Fibroblast of lung (primary cell): ENCODE measurements at regions not wholly inside any gene's neighbourhood (a gene's known extent, or its start where the extent isn't known, plus 50 kb on each side); places are given as distances from the start of the nearest gene placed in this dataset.
A peak's percentile ranks its signal among the peaks of the same experiment; 100 is the strongest.
"Not testable (repeated sequence)": the region's sequence is repeated elsewhere in the genome, so short reads cannot be mapped to it uniquely, and the experiment has no call there.

Experiments
- DNase-seq, 2 donors: peaks; one replicate each; pipeline versions ENCODE4 v3.0.0 to v3.0.0-alpha.2; 2010; ENCODE audit warnings: low read depth in 2 of 2
- H2AFZ ChIP-seq: 2 replicates; pipeline ENCODE4 v1.5.1; 2012; ENCODE audit warnings: low read length, control low read depth, inconsistent platforms
- H3K27ac ChIP-seq: 2 replicates; pipeline ENCODE4 v1.5.1; 2011; ENCODE audit warnings: low read length, control low read depth; ENCODE audit not compliant: insufficient read depth
- H3K27me3 ChIP-seq: 2 replicates; pipeline ENCODE4 v1.5.1; 2011; ENCODE audit warnings: mild to moderate bottlenecking, low read length; ENCODE audit not compliant: control insufficient read depth, insufficient read depth
- H3K36me3 ChIP-seq: 2 replicates; pipeline ENCODE4 v1.5.1; 2011; ENCODE audit warnings: low read length; ENCODE audit not compliant: control insufficient read depth, insufficient read depth
- H3K4me1 ChIP-seq: 2 replicates; pipeline ENCODE4 v1.5.1; 2011; ENCODE audit warnings: low read length; ENCODE audit not compliant: control insufficient read depth, insufficient read depth; ENCODE audit errors: extremely low read depth
- H3K4me2 ChIP-seq: 2 replicates; pipeline ENCODE4 v1.5.1; 2011; ENCODE audit warnings: low read length, control low read depth; ENCODE audit not compliant: insufficient read depth; ENCODE audit errors: extremely low read depth
- H3K4me3 ChIP-seq, 4 experiments: fragments of 200-600 bp in 1 of 4; sonication (generic) in 1 of 4; replicated peaks in 1 of 4; 2 replicates each; pipeline ENCODE4 v1.5.1; 2011 to 2016; ENCODE audit warnings: low read length in 4 of 4, low read depth in 3 of 4, mild to moderate bottlenecking in 3 of 4, control low read depth in 2 of 4, inconsistent platforms in 1 of 4, mixed read lengths in 1 of 4; ENCODE audit not compliant: insufficient read depth in 1 of 4; ENCODE audit errors: control extremely low read depth in 1 of 4
- H3K79me2 ChIP-seq: 2 replicates; pipeline ENCODE4 v1.5.1; 2012; ENCODE audit warnings: mild to moderate bottlenecking, low read length, inconsistent platforms; ENCODE audit not compliant: control insufficient read depth, insufficient read depth
- H3K9ac ChIP-seq: 2 replicates; pipeline ENCODE4 v1.5.1; 2011; ENCODE audit warnings: mild to moderate bottlenecking, low read length, control low read depth; ENCODE audit not compliant: insufficient read depth
- H3K9me3 ChIP-seq: 2 replicates; pipeline ENCODE4 v1.5.1; 2012; ENCODE audit warnings: low read depth, low read length; ENCODE audit not compliant: control insufficient read depth, insufficient read depth
- H4K20me1 ChIP-seq: 2 replicates; pipeline ENCODE4 v1.5.1; 2011; ENCODE audit warnings: low read length; ENCODE audit not compliant: control insufficient read depth, insufficient read depth; ENCODE audit errors: extremely low read depth
- EZH2 ChIP-seq: IDR thresholded peaks from 2 replicates; pipeline ENCODE4 v1.5.1; 2012; ENCODE audit warnings: low read length, control low read depth, mild to moderate bottlenecking; ENCODE audit errors: missing control alignments
- TF ChIP-seq, protein P1 (sequence below), 2 donors: IDR thresholded peaks in 1 of 2; conservative IDR thresholded peaks in 1 of 2; 1 replicate in 1 of 2; 2 replicates in 1 of 2; pipeline ENCODE4 v1.5.1; 2011 to 2012; ENCODE audit warnings: low read length in 2 of 2, control low read depth in 1 of 2, inconsistent platforms in 1 of 2, low read depth in 1 of 2, mild to moderate bottlenecking in 1 of 2

DNA sequence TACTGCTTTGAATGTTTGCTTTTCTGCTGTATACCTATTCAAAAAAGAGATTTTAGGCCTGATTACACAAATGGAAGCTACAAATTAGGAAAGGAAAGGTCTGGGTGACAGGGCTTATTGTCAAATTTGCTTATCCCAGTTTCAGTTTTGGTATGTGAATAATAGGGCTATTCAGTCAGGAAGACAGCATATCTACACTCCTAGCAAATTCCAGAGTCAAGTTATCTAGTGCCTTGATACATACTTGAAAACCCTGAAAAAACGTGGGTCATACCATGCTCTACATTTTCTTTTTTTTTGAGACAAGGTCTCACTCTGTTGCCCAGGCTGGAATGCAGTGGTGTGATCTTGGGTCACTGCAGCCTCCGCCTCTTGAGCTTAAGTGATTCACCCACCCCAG lies 59.2 kb upstream of the CCDC180 start:
- H4K20me1 ChIP-seq, H3K4me2 ChIP-seq, H3K27me3 ChIP-seq, H3K4me1 ChIP-seq, H3K36me3 ChIP-seq, H3K79me2 ChIP-seq, H3K4me3 ChIP-seq, H2AFZ ChIP-seq, H3K9me3 ChIP-seq, H3K27ac ChIP-seq, H3K9ac ChIP-seq: not testable (repeated sequence)
- DNase-seq: peak; percentile 1 to 4

DNA sequence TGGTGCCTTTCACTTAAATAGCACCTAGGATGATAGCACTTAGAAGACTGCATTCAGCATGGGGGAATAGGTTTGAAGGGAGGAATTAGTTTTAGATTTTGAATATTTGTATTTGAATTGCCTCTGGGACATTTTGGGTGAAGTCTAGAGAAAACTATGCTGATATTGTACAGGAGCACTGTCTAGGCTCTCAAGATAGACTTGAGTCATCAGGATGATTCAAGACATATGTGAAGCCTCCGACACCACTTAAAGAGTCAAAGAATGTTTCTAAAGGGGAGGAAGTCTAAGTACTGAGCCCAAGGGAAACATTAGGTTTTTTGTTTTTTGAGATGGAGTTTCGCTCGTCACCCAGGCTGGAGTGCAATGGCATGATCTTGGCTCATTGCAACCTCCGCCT lies 63.9 kb upstream of the CCDC180 start:
- peak in 1 of 2 donors; percentile 3 for DNase-seq
- H3K9ac ChIP-seq: no peak overlapping the region
- no peak overlapping the region for H2AFZ ChIP-seq
- no peaks in the 10 kb centered on the region for H3K4me1 ChIP-seq
- TF ChIP-seq, protein P1, sequence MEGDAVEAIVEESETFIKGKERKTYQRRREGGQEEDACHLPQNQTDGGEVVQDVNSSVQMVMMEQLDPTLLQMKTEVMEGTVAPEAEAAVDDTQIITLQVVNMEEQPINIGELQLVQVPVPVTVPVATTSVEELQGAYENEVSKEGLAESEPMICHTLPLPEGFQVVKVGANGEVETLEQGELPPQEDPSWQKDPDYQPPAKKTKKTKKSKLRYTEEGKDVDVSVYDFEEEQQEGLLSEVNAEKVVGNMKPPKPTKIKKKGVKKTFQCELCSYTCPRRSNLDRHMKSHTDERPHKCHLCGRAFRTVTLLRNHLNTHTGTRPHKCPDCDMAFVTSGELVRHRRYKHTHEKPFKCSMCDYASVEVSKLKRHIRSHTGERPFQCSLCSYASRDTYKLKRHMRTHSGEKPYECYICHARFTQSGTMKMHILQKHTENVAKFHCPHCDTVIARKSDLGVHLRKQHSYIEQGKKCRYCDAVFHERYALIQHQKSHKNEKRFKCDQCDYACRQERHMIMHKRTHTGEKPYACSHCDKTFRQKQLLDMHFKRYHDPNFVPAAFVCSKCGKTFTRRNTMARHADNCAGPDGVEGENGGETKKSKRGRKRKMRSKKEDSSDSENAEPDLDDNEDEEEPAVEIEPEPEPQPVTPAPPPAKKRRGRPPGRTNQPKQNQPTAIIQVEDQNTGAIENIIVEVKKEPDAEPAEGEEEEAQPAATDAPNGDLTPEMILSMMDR (conservative IDR thresholded peaks at IDR 0.05 in 1 of 2, IDR thresholded peaks at IDR 0.05 in 1 of 2; ENCODE audit: low read depth in 1 of 2, low read length in 2 of 2): no peak
- TF ChIP-seq EZH2: no peak
- no peak overlapping the region for H3K27ac ChIP-seq
- H3K4me2 ChIP-seq: no peak overlapping the region
- no peak overlapping the region for H3K4me3 ChIP-seq
- no peaks in the 10 kb centered on the region for H4K20me1 ChIP-seq
- no peaks in the 10 kb centered on the region for H3K27me3 ChIP-seq
- H3K36me3 ChIP-seq: no peaks in the 10 kb centered on the region
- no peaks in the 10 kb centered on the region for H3K79me2 ChIP-seq
- H3K9me3 ChIP-seq: no peaks in the 10 kb centered on the region

- not testable (repeated sequence) for H2AFZ ChIP-seq, H3K4me1 ChIP-seq, H3K9me3 ChIP-seq, H4K20me1 ChIP-seq, H3K9ac ChIP-seq, H3K4me2 ChIP-seq, H3K27me3 ChIP-seq, H3K36me3 ChIP-seq, H3K79me2 ChIP-seq, H3K27ac ChIP-seq, H3K4me3 ChIP-seq
- peak in 1 of 2 donors; percentile 1 for DNase-seq
Measured at GRCh38 chr9:97241430-97241829, 66.0 kb upstream of the CCDC180 start.

DNA sequence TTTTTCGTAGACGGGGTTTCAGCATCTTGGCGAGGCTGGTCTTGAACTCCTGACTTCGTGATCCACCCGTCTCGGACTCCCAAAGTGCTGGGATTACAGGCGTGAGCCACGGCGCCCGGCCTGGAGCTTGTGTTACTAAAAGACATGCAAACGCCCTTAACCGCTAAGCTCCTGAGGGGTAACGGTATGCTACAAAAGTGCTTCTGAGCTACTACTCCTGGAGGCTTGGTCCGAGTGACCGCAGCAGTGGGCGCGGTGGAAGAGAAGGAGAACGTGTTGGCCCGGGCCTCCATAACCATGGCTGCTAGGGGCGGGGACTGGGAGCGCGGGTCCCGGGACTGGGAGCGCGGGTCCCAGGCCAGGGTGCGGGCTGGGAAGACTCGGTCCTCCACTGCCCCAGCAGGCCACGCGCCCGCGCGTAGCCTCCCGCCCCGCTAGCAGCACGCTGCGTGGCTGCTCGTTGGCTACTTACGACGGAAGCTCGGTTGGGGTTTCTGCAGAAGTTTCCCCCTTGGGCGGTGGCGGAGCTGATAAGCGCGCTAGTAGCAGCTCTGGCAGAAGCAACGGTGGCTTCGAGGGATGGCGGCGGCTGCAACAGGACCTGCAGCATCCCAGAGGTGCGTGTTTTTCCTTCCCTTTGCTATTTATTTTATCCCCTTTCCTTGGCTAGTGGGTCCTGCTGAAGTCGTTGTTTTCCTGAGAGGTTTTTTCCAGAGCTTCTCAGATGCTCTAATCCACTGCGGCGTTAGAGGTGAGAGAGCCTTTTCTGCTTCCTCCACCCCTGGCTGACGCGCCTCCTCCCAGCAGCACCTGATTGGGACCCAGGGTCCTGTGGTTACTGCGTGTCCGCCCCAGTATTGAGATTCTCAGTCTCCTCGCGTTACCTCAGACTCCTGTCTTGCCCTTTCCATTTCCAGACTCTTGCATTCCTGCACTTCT lies 69.2 kb upstream of the CCDC180 start:
- Histone ChIP-seq H3K36me3 (no peaks in the 10 kb centered on the region), H2AFZ (peak overlapping the region; percentile 93), H3K4me3 (peak overlapping the region; percentile 70 to 78 (median 73)), H3K9ac (peak overlapping the region; percentile 53), H3K4me1 (no peaks in the 10 kb centered on the region), H3K27ac (peak overlapping the region; percentile 47), H3K27me3 (no peaks in the 10 kb centered on the region), H3K4me2 (peak overlapping the region; percentile 78), H3K79me2 (no peaks in the 10 kb centered on the region), H4K20me1 (no peaks in the 10 kb centered on the region), H3K9me3 (no peaks in the 10 kb centered on the region)
- TF ChIP-seq, protein P1 (conservative IDR thresholded peaks at IDR 0.05 in 1 of 2, IDR thresholded peaks at IDR 0.05 in 1 of 2; ENCODE audit: low read depth in 1 of 2, low read length in 2 of 2): no peak
- no peak for TF ChIP-seq EZH2
- DNase-seq: peak; percentile 77 to 88
